Lower leg skin (tissue), 3 donors: ENCODE measurements at regions not wholly inside any gene's neighbourhood (a gene's known extent, or its start where the extent isn't known, plus 50 kb on each side); places are given as distances from the start of the nearest gene placed in this dataset.

Experiments used
- POLR2A ChIP-seq, 2 donors: fragments of 450-650 bp; IDR thresholded peaks; one replicate each; pipeline ENCODE4 v1.6.1; 2016 to 2017; ENCODE audit warnings: antibody characterized with exemption in 2 of 2, mild to moderate bottlenecking in 1 of 2, moderate library complexity in 1 of 2
- TF ChIP-seq, protein P1 (sequence below), 3 donors: fragments of 450-650 bp; IDR thresholded peaks; one replicate each; pipeline ENCODE4 v1.5.1; 2016; ENCODE audit warnings: antibody characterized with exemption in 3 of 3, mild to moderate bottlenecking in 3 of 3, moderate library complexity in 2 of 3

DNA sequence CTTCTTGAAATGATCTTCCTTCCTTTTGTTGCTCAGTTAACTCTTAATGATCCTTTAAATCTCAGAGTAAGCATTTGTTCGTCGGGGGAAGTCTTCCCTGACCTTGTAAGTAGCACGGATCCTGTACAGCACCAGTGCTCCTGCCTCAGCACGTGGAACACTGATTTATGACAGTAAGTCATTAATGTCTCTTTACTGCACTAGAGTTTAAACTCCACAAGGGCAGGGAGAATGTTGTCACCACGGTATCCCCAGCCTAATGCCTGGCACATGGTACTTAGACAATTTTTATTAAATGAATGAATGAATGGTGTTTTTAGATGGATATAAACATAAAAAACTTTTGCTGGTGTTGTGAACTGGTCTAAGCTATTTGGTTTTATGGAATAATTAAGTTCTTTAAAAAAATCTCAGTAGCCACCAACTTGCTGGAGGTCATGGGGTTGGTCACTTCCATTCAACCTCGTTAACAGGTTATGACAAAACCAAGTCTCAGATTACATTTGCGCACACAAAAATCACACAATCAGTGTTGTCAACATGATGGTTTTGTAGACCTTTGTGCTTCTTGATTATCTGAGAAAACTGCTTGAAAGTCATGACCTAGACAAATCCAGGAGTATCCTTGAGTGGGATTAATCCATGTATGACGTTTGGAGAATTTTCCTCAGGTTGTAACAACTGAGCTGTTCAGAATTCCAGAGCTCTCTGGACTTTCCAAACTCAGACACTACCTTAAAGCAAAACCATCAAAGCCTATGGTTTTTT is 326.9 kb downstream of the DUSP10 start:
- TF ChIP-seq, protein P1, sequence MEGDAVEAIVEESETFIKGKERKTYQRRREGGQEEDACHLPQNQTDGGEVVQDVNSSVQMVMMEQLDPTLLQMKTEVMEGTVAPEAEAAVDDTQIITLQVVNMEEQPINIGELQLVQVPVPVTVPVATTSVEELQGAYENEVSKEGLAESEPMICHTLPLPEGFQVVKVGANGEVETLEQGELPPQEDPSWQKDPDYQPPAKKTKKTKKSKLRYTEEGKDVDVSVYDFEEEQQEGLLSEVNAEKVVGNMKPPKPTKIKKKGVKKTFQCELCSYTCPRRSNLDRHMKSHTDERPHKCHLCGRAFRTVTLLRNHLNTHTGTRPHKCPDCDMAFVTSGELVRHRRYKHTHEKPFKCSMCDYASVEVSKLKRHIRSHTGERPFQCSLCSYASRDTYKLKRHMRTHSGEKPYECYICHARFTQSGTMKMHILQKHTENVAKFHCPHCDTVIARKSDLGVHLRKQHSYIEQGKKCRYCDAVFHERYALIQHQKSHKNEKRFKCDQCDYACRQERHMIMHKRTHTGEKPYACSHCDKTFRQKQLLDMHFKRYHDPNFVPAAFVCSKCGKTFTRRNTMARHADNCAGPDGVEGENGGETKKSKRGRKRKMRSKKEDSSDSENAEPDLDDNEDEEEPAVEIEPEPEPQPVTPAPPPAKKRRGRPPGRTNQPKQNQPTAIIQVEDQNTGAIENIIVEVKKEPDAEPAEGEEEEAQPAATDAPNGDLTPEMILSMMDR (IDR thresholded peaks at IDR 0.05): no peak
- TF ChIP-seq POLR2A (IDR thresholded peaks at IDR 0.05): no peak
